ENCODE measurements at regions not wholly inside any gene's neighbourhood (a gene's known extent, or its start where the extent isn't known, plus 50 kb on each side); places are given as distances from the start of the nearest gene placed in this dataset.

GRCh38 chr7:37534893-37535610, 86.4 kb upstream of the ELMO1 start:
- no peaks in the 10 kb centered on the region for H3K9me3 ChIP-seq
- no peak overlapping the region for H3K4me3 ChIP-seq
- no peaks in the 10 kb centered on the region for H3K4me1 ChIP-seq
- TF ChIP-seq POLR2A (IDR thresholded peaks at IDR 0.05), result no peak
- TF ChIP-seq CTCF (IDR thresholded peaks at IDR 0.05), result no peak
- no peaks in the 10 kb centered on the region for H3K27me3 ChIP-seq
- H3K27ac ChIP-seq, result no peak overlapping the region
- H3K36me3 ChIP-seq, result no peaks in the 10 kb centered on the region
- no peak for DNase-seq
- intact Hi-C loops (cut with DNase I; ENCODE audit: low total_unique reads), result no loop called here

GRCh38 chr7:37535841-37536240, 87.2 kb upstream of the ELMO1 start:
- no peak for DNase-seq
- Histone ChIP-seq H3K27ac (no peak overlapping the region), H3K9me3 (no peaks in the 10 kb centered on the region), H3K36me3 (no peaks in the 10 kb centered on the region), H3K4me3 (no peak overlapping the region), H3K27me3 (no peaks in the 10 kb centered on the region), H3K4me1 (no peaks in the 10 kb centered on the region)
- TF ChIP-seq POLR2A (IDR thresholded peaks at IDR 0.05), result no peak
- TF ChIP-seq CTCF (IDR thresholded peaks at IDR 0.05), result no peak
- intact Hi-C loops (cut with DNase I; ENCODE audit: low total_unique reads), result no loop called here

- TF ChIP-seq POLR2A (IDR thresholded peaks at IDR 0.05) (no peak), CTCF (IDR thresholded peaks at IDR 0.05) (no peak)
- Histone ChIP-seq H3K27ac (no peak overlapping the region), H3K27me3 (no peaks in the 10 kb centered on the region), H3K36me3 (no peaks in the 10 kb centered on the region), H3K9me3 (no peaks in the 10 kb centered on the region), H3K4me1 (no peaks in the 10 kb centered on the region), H3K4me3 (no peak overlapping the region)
- intact Hi-C loops (cut with DNase I; ENCODE audit: low total_unique reads), result no loop called here
- DNase-seq, result no peak
These were observed 88.0 kb upstream of the ELMO1 start for GRCh38 chr7:37536706-37537105.

- TF ChIP-seq POLR2A (IDR thresholded peaks at IDR 0.05), result no peak
- no peak for TF ChIP-seq CTCF (IDR thresholded peaks at IDR 0.05)
- no peaks in the 10 kb centered on the region for H3K9me3 ChIP-seq
- intact Hi-C loops (cut with DNase I; ENCODE audit: low total_unique reads), result no loop called here
- no peak overlapping the region for H3K27ac ChIP-seq
- H3K27me3 ChIP-seq, result no peaks in the 10 kb centered on the region
- DNase-seq, result no peak
- H3K4me1 ChIP-seq, result no peaks in the 10 kb centered on the region
- no peaks in the 10 kb centered on the region for H3K36me3 ChIP-seq
- no peak overlapping the region for H3K4me3 ChIP-seq
These were observed 88.8 kb upstream of the ELMO1 start for GRCh38 chr7:37537439-37537838.

- TF ChIP-seq CTCF (IDR thresholded peaks at IDR 0.05), result no peak
- TF ChIP-seq POLR2A (IDR thresholded peaks at IDR 0.05), result no peak
- Histone ChIP-seq H3K27ac (no peak overlapping the region), H3K4me3 (no peak overlapping the region), H3K27me3 (no peaks in the 10 kb centered on the region), H3K4me1 (no peaks in the 10 kb centered on the region), H3K36me3 (no peaks in the 10 kb centered on the region), H3K9me3 (no peaks in the 10 kb centered on the region)
- DNase-seq, result no peak
- intact Hi-C loops (cut with DNase I; ENCODE audit: low total_unique reads), result no loop called here
These were observed 90.3 kb upstream of the ELMO1 start for GRCh38 chr7:37538945-37539344.

Data from uterus (tissue), 3 donors.